KOPT-K1 (cell line): ENCODE measurements at regions not wholly inside any gene's neighbourhood (a gene's known extent, or its start where the extent isn't known, plus 50 kb on each side); places are given as distances from the start of the nearest gene placed in this dataset.

ENCODE experiments used
- H3K27ac ChIP-seq: fragments of 200-600 bp; sonication (generic); 2 replicates; pipeline ENCODE4 v1.5.1; 2016; ENCODE audit warnings: antibody characterized with exemption, mild to moderate bottlenecking, low read depth, low read length; ENCODE audit not compliant: poor library complexity, severe bottlenecking
- H3K36me3 ChIP-seq: fragments of 200-600 bp; sonication (generic); 2 replicates; pipeline ENCODE4 v1.5.1; 2017; ENCODE audit warnings: antibody characterized with exemption, mild to moderate bottlenecking, low read length, moderate library complexity; ENCODE audit not compliant: insufficient read depth
- H3K9me3 ChIP-seq: fragments of 200-600 bp; sonication (generic); 2 replicates; pipeline ENCODE4 v1.5.1; 2017; ENCODE audit warnings: antibody characterized with exemption, low read length, mild to moderate bottlenecking; ENCODE audit not compliant: insufficient read depth, poor library complexity, severe bottlenecking

GRCh38 chr4:58209001-58209400 lies 1098.8 kb upstream of the IGFBP7 start:
- Histone ChIP-seq H3K36me3 (no peaks in the 10 kb centered on the region), H3K9me3 (no peaks in the 10 kb centered on the region), H3K27ac (no peak overlapping the region)

- Histone ChIP-seq H3K36me3 (no peaks in the 10 kb centered on the region), H3K9me3 (no peaks in the 10 kb centered on the region), H3K27ac (no peak overlapping the region)
Measured at GRCh38 chr4:58205446-58206235, 1095.5 kb upstream of the IGFBP7 start.

GRCh38 chr4:58192217-58192616 lies 1082.0 kb upstream of the IGFBP7 start:
- Histone ChIP-seq H3K9me3 (no peaks in the 10 kb centered on the region), H3K27ac (no peak overlapping the region)

GRCh38 chr4:58191109-58191508 lies 1080.9 kb upstream of the IGFBP7 start:
- H3K9me3 ChIP-seq = no peaks in the 10 kb centered on the region
- H3K36me3 ChIP-seq = no peaks in the 10 kb centered on the region
- no peak overlapping the region for H3K27ac ChIP-seq

More at GRCh38 chr4:58192217-58192616, 1082.0 kb upstream of the IGFBP7 start:
- H3K36me3 ChIP-seq = no peaks in the 10 kb centered on the region

GRCh38 chr4:58188316-58188715 lies 1078.1 kb upstream of the IGFBP7 start:
- H3K9me3 ChIP-seq = no peaks in the 10 kb centered on the region
- H3K36me3 ChIP-seq = no peaks in the 10 kb centered on the region
- no peak overlapping the region for H3K27ac ChIP-seq

GRCh38 chr4:58175024-58175423 lies 1064.8 kb upstream of the IGFBP7 start:
- Histone ChIP-seq H3K9me3 (no peaks in the 10 kb centered on the region), H3K27ac (no peak overlapping the region), H3K36me3 (no peaks in the 10 kb centered on the region)

- H3K9me3 ChIP-seq = no peaks in the 10 kb centered on the region
- H3K27ac ChIP-seq = no peak overlapping the region
- H3K36me3 ChIP-seq = no peaks in the 10 kb centered on the region
Measured at GRCh38 chr4:58166490-58166889, 1056.3 kb upstream of the IGFBP7 start.

GRCh38 chr4:58163156-58163555 lies 1053.0 kb upstream of the IGFBP7 start:
- Histone ChIP-seq H3K27ac (no peak overlapping the region), H3K9me3 (no peaks in the 10 kb centered on the region), H3K36me3 (no peaks in the 10 kb centered on the region)

GRCh38 chr4:58149404-58150085 lies 1039.4 kb upstream of the IGFBP7 start:
- Histone ChIP-seq H3K9me3 (no peaks in the 10 kb centered on the region), H3K27ac (no peak overlapping the region)

GRCh38 chr4:58144721-58145120 lies 1034.5 kb upstream of the IGFBP7 start:
- H3K9me3 ChIP-seq = no peaks in the 10 kb centered on the region
- no peaks in the 10 kb centered on the region for H3K36me3 ChIP-seq
- H3K27ac ChIP-seq = no peak overlapping the region

More at GRCh38 chr4:58149404-58150085, 1039.4 kb upstream of the IGFBP7 start:
- no peaks in the 10 kb centered on the region for H3K36me3 ChIP-seq

GRCh38 chr4:58138786-58139668 lies 1028.8 kb upstream of the IGFBP7 start:
- H3K36me3 ChIP-seq = no peaks in the 10 kb centered on the region
- H3K9me3 ChIP-seq = no peaks in the 10 kb centered on the region
- H3K27ac ChIP-seq = no peak overlapping the region

GRCh38 chr4:58136604-58137003 lies 1026.4 kb upstream of the IGFBP7 start:
- Histone ChIP-seq H3K27ac (no peak overlapping the region), H3K36me3 (no peaks in the 10 kb centered on the region), H3K9me3 (no peaks in the 10 kb centered on the region)

GRCh38 chr4:58127680-58128079 lies 1017.5 kb upstream of the IGFBP7 start:
- Histone ChIP-seq H3K27ac (no peak overlapping the region), H3K9me3 (no peaks in the 10 kb centered on the region), H3K36me3 (no peaks in the 10 kb centered on the region)

GRCh38 chr4:58119298-58119697 lies 1009.1 kb upstream of the IGFBP7 start:
- no peaks in the 10 kb centered on the region for H3K9me3 ChIP-seq
- no peak overlapping the region for H3K27ac ChIP-seq
- H3K36me3 ChIP-seq = no peaks in the 10 kb centered on the region

GRCh38 chr4:58113126-58113525 lies 1002.9 kb upstream of the IGFBP7 start:
- Histone ChIP-seq H3K36me3 (no peaks in the 10 kb centered on the region), H3K9me3 (no peaks in the 10 kb centered on the region), H3K27ac (no peak overlapping the region)
